SK-N-SH treated with all-trans-retinoic acid at 6 μM for 48 hours (cell line): ENCODE measurements at regions not wholly inside any gene's neighbourhood (a gene's known extent, or its start where the extent isn't known, plus 50 kb on each side); places are given as distances from the start of the nearest gene placed in this dataset.

Source experiments
- ATAC-seq: fragments of 200-7000 bp; cut with Tn5 transposase; 3 replicates; pipeline ENCODE4 v1.9.1; 2020; ENCODE audit warnings: mild to moderate bottlenecking, moderate library complexity
- ARNTL ChIP-seq: fragments of 450-650 bp; formaldehyde crosslinking; IDR thresholded peaks from 2 replicates; pipeline ENCODE4 v1.5.0; 2020; ENCODE audit warnings: low read depth, mild to moderate bottlenecking, moderate library complexity, borderline replicate concordance
- BACH2 ChIP-seq: fragments of 250-450 bp; sonication (Bioruptor Pico); IDR thresholded peaks from 2 replicates; pipeline ENCODE4 v1.9.0; 2021; ENCODE audit warnings: mild to moderate bottlenecking, borderline replicate concordance
- CREB5 ChIP-seq: fragments of 250-450 bp; sonication (Bioruptor Pico); IDR thresholded peaks from 2 replicates; pipeline ENCODE4 v1.5.1; 2020; ENCODE audit warnings: low read depth, mild to moderate bottlenecking, moderate library complexity
- CSDC2 ChIP-seq: fragments of 250-450 bp; sonication (Bioruptor Pico); IDR thresholded peaks from 2 replicates; pipeline ENCODE4 v1.5.0; 2020; ENCODE audit warnings: mild to moderate bottlenecking, moderate library complexity
- ESRRG ChIP-seq: fragments of 250-450 bp; sonication (Bioruptor Pico); IDR thresholded peaks from 2 replicates; pipeline ENCODE4 v1.6.1; 2021; ENCODE audit warnings: mild to moderate bottlenecking
- GLIS3 ChIP-seq: fragments of 250-450 bp; sonication (Bioruptor Pico); IDR thresholded peaks from 2 replicates; pipeline ENCODE4 v1.5.0; 2020; ENCODE audit warnings: mild to moderate bottlenecking, moderate library complexity
- ISL1 ChIP-seq: fragments of 250-450 bp; sonication (Bioruptor Pico); IDR thresholded peaks from 2 replicates; pipeline ENCODE4 v2.1.2; 2022; ENCODE audit warnings: mild to moderate bottlenecking, moderate library complexity
- OSR1 ChIP-seq: fragments of 250-450 bp; sonication (Bioruptor Pico); IDR thresholded peaks from 2 replicates; pipeline ENCODE4 v1.8.0; 2022; ENCODE audit warnings: moderate library complexity, mild to moderate bottlenecking, inconsistent platforms
- PATZ1 ChIP-seq: fragments of 250-450 bp; sonication (Bioruptor Pico); IDR thresholded peaks from 2 replicates; pipeline ENCODE4 v1.8.0; 2020; ENCODE audit warnings: mild to moderate bottlenecking, moderate library complexity, borderline replicate concordance
- PPARA ChIP-seq: fragments of 250-450 bp; sonication (Bioruptor Pico); IDR thresholded peaks from 2 replicates; pipeline ENCODE4 v1.5.0; 2020; ENCODE audit warnings: mild to moderate bottlenecking, borderline replicate concordance
- RARB ChIP-seq: fragments of 250-450 bp; sonication (Bioruptor Pico); IDR thresholded peaks from 2 replicates; pipeline ENCODE4 v1.8.0; 2021; ENCODE audit warnings: mild to moderate bottlenecking, moderate library complexity
- SNAI2 ChIP-seq: fragments of 250-450 bp; sonication (Bioruptor Pico); IDR thresholded peaks from 2 replicates; pipeline ENCODE4 v1.5.0; 2020; ENCODE audit warnings: mild to moderate bottlenecking, moderate library complexity
- TOX ChIP-seq: fragments of 250-450 bp; sonication (Bioruptor Pico); IDR thresholded peaks from 2 replicates; pipeline ENCODE4 v1.8.0; 2021; ENCODE audit warnings: mild to moderate bottlenecking, moderate library complexity, borderline replicate concordance
- TSHZ2 ChIP-seq: fragments of 250-450 bp; sonication (Bioruptor Pico); IDR thresholded peaks from 2 replicates; pipeline ENCODE4 v1.5.0; 2020; ENCODE audit warnings: mild to moderate bottlenecking, moderate library complexity
- ZC3H10 ChIP-seq: fragments of 250-450 bp; sonication (Bioruptor Pico); IDR thresholded peaks from 2 replicates; pipeline ENCODE4 v1.5.1; 2021; ENCODE audit warnings: mild to moderate bottlenecking, moderate library complexity
- ZFP3 ChIP-seq: fragments of 250-450 bp; sonication (Bioruptor Pico); IDR thresholded peaks from 2 replicates; pipeline ENCODE4 v1.5.0; 2020; ENCODE audit warnings: mild to moderate bottlenecking, moderate library complexity
- ZFP30 ChIP-seq: fragments of 450-650 bp; formaldehyde crosslinking; IDR thresholded peaks from 2 replicates; pipeline ENCODE4 v1.5.0; 2022; ENCODE audit warnings: mild to moderate bottlenecking, moderate library complexity
- ZNF565 ChIP-seq: fragments of 450-650 bp; formaldehyde crosslinking; conservative IDR thresholded peaks from 2 replicates; pipeline ENCODE4 v1.5.0; 2020; ENCODE audit warnings: low read depth, mild to moderate bottlenecking, moderate library complexity
- ZNF70 ChIP-seq: fragments of 450-650 bp; formaldehyde crosslinking; IDR thresholded peaks from 2 replicates; pipeline ENCODE4 v1.5.0; 2020; ENCODE audit warnings: mild to moderate bottlenecking, moderate library complexity
- ZNF8 ChIP-seq: fragments of 450-650 bp; formaldehyde crosslinking; IDR thresholded peaks from 2 replicates; pipeline ENCODE4 v1.5.0; 2020; ENCODE audit warnings: mild to moderate bottlenecking, moderate library complexity
- TF ChIP-seq, protein P1 (sequence below): fragments of 250-450 bp; sonication (Bioruptor Pico); IDR thresholded peaks from 2 replicates; pipeline ENCODE4 v1.8.0; 2021; ENCODE audit warnings: low read depth, mild to moderate bottlenecking, moderate library complexity, borderline replicate concordance
- TF ChIP-seq, protein P2 (sequence below): fragments of 250-450 bp; sonication (Bioruptor Pico); IDR thresholded peaks from 2 replicates; pipeline ENCODE4 v1.5.1; 2021; ENCODE audit warnings: mild to moderate bottlenecking, moderate library complexity

GRCh38 chr13:74464670-74465069 is 330.5 kb upstream of the KLF12 start:
- TF ChIP-seq PATZ1 (CRISPR knock-in tag): no peak
- TF ChIP-seq, protein P1, sequence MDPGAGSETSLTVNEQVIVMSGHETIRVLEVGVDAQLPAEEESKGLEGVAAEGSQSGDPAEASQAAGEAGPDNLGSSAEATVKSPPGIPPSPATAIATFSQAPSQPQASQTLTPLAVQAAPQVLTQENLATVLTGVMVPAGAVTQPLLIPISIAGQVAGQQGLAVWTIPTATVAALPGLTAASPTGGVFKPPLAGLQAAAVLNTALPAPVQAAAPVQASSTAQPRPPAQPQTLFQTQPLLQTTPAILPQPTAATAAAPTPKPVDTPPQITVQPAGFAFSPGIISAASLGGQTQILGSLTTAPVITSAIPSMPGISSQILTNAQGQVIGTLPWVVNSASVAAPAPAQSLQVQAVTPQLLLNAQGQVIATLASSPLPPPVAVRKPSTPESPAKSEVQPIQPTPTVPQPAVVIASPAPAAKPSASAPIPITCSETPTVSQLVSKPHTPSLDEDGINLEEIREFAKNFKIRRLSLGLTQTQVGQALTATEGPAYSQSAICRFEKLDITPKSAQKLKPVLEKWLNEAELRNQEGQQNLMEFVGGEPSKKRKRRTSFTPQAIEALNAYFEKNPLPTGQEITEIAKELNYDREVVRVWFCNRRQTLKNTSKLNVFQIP (CRISPR knock-in tag): no peak
- no peak for TF ChIP-seq TSHZ2 (CRISPR knock-in tag)
- TF ChIP-seq GLIS3: no peak
- no peak for TF ChIP-seq ARNTL (CRISPR knock-in tag)
- TF ChIP-seq ZNF8 (CRISPR knock-in tag): no peak
- no peak for TF ChIP-seq TOX (CRISPR knock-in tag)
- TF ChIP-seq BACH2 (CRISPR knock-in tag): no peak
- no peak for TF ChIP-seq ZNF70 (CRISPR knock-in tag)
- TF ChIP-seq CSDC2: no peak
- TF ChIP-seq CREB5: no peak
- TF ChIP-seq RARB (CRISPR knock-in tag): no peak
- no peak for TF ChIP-seq ZFP30
- TF ChIP-seq ESRRG: no peak
- no peak for TF ChIP-seq ZFP3
- TF ChIP-seq SNAI2 (CRISPR knock-in tag): no peak
- no peak for TF ChIP-seq ZC3H10 (CRISPR knock-in tag)
- TF ChIP-seq, protein P2, sequence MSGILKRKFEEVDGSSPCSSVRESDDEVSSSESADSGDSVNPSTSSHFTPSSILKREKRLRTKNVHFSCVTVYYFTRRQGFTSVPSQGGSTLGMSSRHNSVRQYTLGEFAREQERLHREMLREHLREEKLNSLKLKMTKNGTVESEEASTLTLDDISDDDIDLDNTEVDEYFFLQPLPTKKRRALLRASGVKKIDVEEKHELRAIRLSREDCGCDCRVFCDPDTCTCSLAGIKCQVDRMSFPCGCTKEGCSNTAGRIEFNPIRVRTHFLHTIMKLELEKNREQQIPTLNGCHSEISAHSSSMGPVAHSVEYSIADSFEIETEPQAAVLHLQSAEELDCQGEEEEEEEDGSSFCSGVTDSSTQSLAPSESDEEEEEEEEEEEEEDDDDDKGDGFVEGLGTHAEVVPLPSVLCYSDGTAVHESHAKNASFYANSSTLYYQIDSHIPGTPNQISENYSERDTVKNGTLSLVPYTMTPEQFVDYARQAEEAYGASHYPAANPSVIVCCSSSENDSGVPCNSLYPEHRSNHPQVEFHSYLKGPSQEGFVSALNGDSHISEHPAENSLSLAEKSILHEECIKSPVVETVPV: no peak
- no peak for ATAC-seq

- no peak for ATAC-seq
Measured at GRCh38 chr13:74461011-74461410, 326.8 kb upstream of the KLF12 start.

More at GRCh38 chr13:74461011-74461410, 326.8 kb upstream of the KLF12 start:
- TF ChIP-seq, protein P1 (CRISPR knock-in tag): no peak
- TF ChIP-seq ZFP3 (no peak), GLIS3 (no peak), ZC3H10 (CRISPR knock-in tag) (no peak), ISL1 (CRISPR knock-in tag) (no peak), BACH2 (CRISPR knock-in tag) (no peak), OSR1 (CRISPR knock-in tag) (no peak), PPARA (CRISPR knock-in tag) (no peak), ZNF565 (CRISPR knock-in tag) (no peak), ZNF70 (CRISPR knock-in tag) (no peak), ZNF8 (CRISPR knock-in tag) (no peak), ZFP30 (no peak)
- TF ChIP-seq, protein P2: no peak
